HG03432 (cell line): ENCODE measurements at regions not wholly inside any gene's neighbourhood (a gene's known extent, or its start where the extent isn't known, plus 50 kb on each side); places are given as distances from the start of the nearest gene placed in this dataset.

Source experiments
- ATAC-seq: cut with Tn5 transposase; IDR thresholded peaks from one replicate; pipeline ENCODE4 v1.9.1; 2021; ENCODE audit warnings: mild to moderate bottlenecking, moderate library complexity; ENCODE audit not compliant: unreplicated experiment

DNA sequence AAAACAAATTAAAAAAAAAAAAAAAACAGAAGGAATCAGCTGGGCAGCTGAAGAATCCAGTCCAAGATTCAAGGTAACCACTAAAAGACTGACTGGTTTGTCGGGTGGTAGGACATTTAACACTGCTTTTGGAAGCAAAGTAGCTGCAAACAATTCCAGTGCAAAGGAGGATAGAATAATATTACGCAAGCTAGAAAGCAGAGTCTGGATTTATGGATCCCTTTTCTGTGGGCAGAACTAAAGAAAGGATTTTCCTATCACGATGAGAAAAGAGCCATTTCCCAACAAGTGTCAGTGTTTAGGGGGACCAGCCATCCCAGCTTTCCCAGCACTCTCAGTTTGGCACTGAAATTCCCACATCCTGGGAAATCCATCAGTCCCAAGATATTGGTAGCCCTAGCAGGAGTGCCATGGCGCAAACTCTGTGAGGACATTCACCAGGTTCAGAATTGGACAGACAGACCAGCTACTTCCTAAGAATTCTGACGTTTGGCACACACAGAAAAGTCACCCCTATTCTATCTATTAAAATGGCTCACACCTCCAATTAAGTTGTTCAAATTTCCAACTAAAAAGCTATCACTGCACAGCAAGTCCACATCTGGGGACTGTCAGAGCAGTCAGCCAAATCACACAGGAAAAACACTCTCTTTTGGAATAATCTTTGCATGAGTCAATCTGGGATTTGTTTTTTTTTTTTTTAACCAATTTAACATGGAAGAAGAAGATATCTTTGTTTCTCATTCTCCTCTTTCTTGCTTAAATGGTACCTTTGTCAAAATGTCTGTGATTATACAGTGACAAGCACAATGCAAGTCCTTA, 356.8 kb upstream of the ARID1B start:
- ATAC-seq, result no peak

DNA sequence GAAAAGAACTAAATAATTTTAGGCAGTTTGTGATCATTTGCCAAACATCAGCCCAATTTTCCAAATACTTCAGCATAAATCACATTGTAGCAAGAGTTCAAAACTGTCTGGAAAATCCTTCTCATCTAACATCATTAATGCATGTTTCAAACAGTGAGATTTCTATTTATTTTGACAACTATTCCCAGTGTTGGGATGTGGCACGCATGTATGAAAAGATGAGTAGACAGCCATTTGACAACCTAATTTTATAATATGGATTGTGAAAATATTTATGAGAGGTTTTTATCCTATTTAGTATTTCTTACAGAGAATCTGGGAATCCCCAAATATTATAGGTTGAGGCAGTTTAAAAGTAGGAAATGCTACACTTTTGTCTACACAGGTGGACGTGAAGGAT, 357.6 kb upstream of the ARID1B start:
- ATAC-seq, result no peak

DNA sequence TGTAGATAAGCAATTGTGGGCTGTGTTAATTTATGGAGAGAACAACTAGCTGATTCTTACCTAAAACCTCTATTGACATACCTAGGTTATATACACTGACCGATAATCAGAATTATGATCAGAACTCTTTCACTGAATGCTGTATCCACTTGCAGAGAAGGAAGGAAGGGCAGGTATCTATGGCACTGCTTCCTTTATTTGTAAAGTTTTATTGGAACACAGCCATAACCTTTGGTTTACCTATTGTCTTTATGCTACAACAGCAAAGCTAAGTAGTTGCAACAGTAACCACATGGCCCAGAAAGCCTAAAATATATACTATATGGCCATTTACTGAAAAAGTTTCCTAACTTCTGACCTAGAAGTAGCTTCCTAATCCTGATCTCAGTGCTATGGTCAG, 358.9 kb upstream of the ARID1B start:
- ATAC-seq, result no peak

DNA sequence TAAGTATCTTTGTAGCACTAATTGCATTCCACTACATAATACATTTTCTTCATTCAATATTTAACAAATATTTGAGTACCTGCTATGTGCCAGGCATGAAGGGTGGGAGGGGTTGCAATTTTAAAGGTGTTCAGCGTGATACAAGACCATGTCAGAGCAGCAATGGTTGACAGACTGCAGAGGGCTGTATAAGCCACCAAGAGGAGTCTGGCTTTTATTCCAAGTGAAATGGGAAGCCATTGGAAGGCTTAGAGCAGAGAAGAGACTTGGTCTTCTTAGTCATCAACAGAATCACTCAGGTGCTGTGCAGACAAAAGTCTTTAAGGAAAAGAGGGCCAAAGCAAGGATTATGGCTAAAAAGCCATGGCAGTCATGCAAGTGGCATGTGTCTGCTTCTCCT, 360.8 kb upstream of the ARID1B start:
- ATAC-seq, result no peak

GRCh38 chr6:156413154-156413553, 364.0 kb upstream of the ARID1B start:
- ATAC-seq, result no peak

DNA sequence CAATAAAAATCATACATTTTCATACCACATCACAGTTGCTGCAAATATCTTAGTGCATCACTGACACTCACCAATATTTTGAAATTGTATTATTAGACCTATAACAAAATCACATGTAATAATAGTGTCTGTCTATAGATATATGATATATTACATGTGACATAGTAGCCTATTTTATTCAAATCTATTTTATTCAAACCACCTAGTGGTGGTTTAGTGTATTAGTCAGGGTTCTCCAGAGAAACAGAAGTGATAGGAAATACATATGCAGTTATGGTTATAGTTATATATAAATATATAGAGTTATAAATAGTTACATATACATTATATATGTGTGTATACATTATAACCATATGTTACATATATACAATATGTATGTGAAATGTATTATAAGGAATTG, 366.5 kb upstream of the ARID1B start:
- ATAC-seq, result no peak

- ATAC-seq, result no peak
Observed at GRCh38 chr6:156408655-156409054, 368.5 kb upstream of the ARID1B start.

DNA sequence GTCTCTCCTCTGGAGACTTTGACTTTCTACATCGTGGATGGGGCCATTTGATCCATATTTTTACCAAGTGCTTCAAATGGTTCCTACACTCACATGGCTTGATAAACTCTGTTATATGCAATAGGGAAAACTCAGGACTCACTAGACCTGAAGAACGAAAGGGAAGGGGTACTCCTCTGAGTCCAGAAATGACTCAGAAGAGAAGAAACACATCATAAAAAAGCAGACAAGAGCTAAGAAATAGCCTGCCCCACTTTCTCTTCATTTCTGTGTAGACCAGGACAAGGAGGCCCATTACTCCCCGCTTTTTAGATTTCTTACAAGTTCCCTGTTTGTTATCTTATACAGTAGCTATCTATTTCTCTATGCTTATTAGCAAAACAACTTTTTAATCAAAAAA, 369.8 kb upstream of the ARID1B start:
- ATAC-seq, result no peak

DNA sequence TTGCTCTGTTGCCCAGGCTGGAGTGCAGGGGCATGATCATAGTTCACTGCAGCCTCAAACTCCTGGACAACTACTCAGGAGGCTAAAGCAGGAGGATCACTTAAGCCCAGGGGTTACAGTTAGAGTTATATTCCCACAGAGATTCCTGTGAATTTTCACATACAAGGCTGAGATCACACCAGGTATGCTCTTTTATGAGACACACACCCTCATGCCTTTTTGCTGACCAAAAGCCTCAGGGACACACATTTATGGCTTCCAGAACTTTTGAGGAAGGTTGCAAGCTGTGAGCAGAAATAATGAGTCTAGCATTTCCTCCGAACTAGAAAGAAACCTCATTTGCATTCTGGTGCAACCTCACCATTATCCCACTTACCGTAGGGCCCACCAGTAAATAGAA, 370.5 kb upstream of the ARID1B start:
- ATAC-seq, result no peak

DNA sequence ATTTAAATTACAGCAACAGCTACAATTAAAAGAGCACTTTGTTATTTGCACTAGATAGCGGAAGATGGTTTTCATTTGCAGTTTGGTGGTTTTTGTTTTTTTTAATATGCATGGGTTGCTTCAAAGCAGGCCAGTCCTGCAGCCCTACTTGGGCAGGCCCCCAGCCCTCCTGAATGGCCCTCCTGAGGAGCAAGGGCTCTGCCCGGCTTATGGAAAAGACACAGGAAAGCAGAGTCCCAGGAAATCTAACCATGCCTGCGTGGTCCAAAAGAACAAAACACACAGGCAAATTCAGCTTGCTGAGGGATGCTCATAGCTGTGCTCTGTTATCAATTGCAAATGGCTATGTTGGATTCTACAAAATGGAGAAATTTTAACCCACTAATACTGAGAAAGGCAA, 371.1 kb upstream of the ARID1B start:
- ATAC-seq, result no peak

- ATAC-seq, result no peak
Observed at GRCh38 chr6:156402628-156403027, 374.6 kb upstream of the ARID1B start.

DNA sequence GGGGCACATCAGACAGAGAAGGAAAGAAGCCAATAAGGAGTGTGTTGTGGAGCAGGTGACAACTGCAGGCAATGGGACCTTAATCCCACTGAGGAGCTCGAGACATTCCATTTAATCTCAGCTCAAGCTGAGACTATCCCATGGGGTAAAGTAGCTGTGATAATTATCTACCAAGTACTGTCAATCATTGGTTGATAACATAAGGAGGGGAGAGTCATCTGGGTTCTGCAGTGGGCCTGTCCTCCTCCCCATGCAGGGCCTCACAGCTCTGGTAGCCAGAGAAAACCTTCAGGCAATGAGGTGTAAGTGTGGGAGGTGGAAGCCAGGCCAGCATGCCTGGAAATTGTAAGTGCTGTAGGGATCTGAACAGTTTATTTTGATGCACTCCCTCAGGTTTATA, 375.0 kb upstream of the ARID1B start:
- no peak for ATAC-seq

GRCh38 chr6:156400487-156400886, 376.7 kb upstream of the ARID1B start:
- no peak for ATAC-seq

GRCh38 chr6:156398966-156399365, 378.2 kb upstream of the ARID1B start:
- no peak for ATAC-seq

DNA sequence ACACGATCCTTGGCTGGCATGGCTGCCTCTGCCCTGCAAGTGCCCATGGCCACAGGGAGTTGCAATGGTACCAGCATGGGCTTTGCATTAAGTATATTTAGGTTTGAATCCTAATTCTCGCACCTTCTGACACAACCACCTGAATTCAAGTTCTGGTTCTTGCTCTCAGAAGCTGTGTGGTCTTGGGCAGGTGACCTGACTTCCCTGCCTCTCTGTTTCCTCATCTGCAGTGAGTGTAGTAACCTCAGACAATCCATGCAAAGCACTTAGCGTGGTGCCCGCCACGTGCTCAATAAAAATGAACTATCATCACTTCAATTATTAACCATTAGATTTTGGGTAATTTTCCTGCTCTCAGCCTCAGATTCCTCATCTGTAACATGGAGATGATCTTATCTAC, 378.8 kb upstream of the ARID1B start:
- no peak for ATAC-seq

DNA sequence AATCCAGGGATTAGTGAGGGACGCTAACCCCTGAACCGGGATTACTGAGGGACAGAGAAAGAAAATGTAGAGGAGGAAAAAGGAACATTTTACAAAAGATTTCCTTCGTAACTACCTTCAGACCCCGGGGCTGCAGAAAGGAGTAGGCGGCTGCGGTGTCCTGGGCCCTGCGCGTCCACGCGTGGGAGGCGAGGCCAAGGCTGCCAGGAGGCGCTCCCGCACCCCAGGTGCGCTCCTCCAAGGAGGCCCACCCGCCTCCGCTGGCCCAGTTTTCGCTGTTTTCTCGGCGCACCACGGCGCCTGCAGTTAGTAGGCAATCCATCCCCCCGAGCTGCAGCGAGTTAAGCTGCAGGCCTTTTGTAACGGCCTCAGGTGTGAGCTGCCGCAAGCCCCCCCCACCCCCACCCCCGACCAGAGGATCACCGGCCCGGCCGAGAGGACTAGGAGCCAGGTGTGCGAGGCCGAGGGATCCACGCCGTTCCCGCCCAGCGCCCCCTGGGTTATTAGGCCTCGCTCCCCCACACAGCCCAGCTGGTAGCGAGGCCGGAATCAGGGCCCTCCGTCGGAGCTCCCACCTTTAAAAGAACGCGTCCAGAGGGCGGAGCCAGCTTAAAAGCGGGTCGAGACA, 380.3 kb upstream of the ARID1B start:
- no peak for ATAC-seq

DNA sequence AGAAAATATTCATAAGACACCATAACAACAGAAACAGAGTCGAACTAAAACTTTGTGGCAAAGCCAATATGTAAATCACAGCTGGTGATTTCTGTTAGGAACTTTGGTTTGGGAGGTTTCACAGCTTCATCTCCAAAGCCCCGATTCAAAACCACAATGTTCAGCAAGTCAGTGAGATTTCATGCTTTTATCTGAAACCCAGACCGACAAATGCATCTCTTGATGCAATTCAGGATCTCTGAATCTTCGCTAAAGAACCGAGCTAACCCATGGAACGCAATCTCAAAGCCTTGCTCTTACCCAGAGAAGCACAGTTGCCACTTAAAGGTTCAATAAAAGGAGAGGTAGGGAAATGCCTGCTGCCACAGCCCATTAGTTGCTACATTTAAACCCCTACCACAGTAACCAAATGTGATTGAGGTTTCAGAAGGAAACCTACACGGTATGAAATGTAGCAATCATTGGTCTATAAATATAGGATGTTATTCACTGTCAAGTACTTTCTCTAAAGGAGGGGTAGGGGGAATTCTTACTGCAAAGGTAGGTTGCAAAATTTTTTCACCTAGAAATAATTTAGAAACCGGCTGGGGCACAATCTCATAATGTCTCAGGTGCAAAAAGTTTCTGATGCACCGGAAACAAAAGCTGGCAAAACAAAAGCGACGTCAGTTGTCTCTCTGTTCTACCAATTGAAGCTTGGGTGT, 381.0 kb upstream of the ARID1B start:
- peak; percentile 72 for ATAC-seq

GRCh38 chr6:156395276-156395675, 381.9 kb upstream of the ARID1B start:
- ATAC-seq, result peak; percentile 55

DNA sequence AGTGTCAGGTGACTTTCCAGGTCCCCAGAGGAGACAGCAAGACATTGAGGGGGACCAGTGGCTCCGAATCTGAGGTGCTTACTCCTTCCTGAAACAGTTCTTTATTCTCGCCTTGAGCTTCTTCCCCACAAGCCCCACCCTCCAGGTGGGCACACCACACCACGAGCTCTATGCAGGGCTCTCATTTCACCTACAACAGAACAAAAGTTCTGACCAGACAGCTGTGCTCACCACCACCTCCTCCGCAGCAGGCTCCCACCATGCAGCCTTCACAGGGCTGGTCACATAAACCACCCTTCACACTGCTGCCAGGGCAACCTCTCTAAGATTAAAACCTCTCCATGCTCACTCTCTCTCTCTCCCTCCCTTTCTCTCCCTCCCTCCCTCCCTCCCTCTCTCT, 384.5 kb upstream of the ARID1B start:
- no peak for ATAC-seq

DNA sequence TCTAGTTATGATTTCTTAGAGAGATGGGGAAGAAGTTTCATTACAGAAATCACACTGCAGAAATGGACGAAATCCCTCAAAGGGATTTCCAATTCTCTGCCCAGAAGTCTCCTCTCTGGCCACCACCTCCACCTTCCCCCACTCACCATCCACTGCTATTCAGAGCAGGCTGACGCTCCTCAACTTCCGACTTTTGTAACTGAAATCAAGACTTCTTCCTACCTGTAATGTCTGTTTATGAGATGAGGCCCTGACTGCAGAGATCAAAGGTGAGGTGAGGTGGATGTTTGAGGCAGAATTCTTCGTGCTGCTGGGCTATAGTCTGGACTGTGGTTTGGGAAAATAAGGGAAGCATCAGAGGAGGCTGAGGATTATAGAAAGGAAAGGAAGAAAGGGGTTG, 385.2 kb upstream of the ARID1B start:
- no peak for ATAC-seq

- no peak for ATAC-seq
Observed at GRCh38 chr6:156391061-156391672, 386.0 kb upstream of the ARID1B start.

DNA sequence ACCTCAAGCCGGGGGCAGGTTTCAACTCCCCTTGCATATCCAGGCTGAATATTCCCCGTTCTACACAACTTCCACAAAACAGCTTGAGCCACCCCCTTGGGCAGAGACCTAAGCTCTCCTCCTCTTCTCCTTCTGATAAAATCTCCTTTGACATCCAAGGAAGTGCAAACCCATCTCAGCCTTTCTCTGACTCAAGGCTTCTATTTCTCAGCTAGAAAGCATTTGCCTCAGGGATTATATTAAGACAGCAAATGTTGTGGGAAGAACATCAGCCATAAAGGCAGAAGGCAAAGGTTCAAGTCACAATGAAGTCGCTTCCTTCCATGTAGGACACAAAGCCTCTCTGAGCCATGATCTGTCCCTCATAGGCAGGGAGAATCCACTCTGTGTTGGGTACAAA, 386.6 kb upstream of the ARID1B start:
- ATAC-seq, result no peak
